NB4 (cell line): ENCODE measurements at regions not wholly inside any gene's neighbourhood (a gene's known extent, or its start where the extent isn't known, plus 50 kb on each side); places are given as distances from the start of the nearest gene placed in this dataset.

Experiments
- DNase-seq: peaks from one replicate; pipeline ENCODE4 v3.0.0; 2010; ENCODE audit warnings: low read depth
- H3K4me3 ChIP-seq: one replicate; pipeline ENCODE4 v1.5.1; 2011; ENCODE audit warnings: mild to moderate bottlenecking, low read depth, low read length, moderate library complexity
- MYC ChIP-seq: IDR thresholded peaks from 2 replicates; pipeline ENCODE4 v1.6.1; 2011; ENCODE audit warnings: low read depth, low read length
- POLR2A ChIP-seq: IDR thresholded peaks from 2 replicates; pipeline ENCODE4 v1.6.1; 2011; ENCODE audit warnings: mild to moderate bottlenecking; ENCODE audit not compliant: insufficient read length; ENCODE audit errors: extremely low read depth
- TF ChIP-seq, protein P1 (sequence below): IDR thresholded peaks from 2 replicates; pipeline ENCODE4 v1.6.1; 2011; ENCODE audit warnings: low read depth, low read length
- TF ChIP-seq, protein P2 (sequence below): IDR thresholded peaks from one replicate; pipeline ENCODE4 v1.5.1; 2012; ENCODE audit warnings: low read depth, low read length

DNA sequence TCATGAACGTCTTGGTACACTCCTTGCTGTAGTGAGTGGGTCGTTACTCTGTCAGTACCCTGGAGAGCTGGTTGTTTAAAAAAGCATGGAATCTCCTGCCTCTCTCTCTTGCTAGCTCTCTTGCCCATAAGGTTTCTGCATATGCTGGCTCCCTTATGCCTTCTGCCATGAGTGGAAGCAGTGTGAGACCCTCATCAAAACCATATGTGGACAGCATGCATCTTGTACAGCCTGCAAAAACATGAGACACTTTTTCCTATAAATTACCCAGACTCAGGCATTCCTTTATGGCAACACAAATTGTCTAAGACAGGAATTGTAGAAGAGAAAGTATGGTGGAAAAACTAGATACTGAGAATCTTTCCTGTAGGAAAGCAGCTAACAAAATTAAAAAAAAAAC lies 516.3 kb downstream of the SLITRK6 start:
- TF ChIP-seq POLR2A (no peak), MYC (no peak)
- TF ChIP-seq, protein P1, sequence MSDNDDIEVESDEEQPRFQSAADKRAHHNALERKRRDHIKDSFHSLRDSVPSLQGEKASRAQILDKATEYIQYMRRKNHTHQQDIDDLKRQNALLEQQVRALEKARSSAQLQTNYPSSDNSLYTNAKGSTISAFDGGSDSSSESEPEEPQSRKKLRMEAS: no peak
- TF ChIP-seq, protein P2, sequence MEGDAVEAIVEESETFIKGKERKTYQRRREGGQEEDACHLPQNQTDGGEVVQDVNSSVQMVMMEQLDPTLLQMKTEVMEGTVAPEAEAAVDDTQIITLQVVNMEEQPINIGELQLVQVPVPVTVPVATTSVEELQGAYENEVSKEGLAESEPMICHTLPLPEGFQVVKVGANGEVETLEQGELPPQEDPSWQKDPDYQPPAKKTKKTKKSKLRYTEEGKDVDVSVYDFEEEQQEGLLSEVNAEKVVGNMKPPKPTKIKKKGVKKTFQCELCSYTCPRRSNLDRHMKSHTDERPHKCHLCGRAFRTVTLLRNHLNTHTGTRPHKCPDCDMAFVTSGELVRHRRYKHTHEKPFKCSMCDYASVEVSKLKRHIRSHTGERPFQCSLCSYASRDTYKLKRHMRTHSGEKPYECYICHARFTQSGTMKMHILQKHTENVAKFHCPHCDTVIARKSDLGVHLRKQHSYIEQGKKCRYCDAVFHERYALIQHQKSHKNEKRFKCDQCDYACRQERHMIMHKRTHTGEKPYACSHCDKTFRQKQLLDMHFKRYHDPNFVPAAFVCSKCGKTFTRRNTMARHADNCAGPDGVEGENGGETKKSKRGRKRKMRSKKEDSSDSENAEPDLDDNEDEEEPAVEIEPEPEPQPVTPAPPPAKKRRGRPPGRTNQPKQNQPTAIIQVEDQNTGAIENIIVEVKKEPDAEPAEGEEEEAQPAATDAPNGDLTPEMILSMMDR: no peak
- no peak overlapping the region for H3K4me3 ChIP-seq
- no peak for DNase-seq

DNA sequence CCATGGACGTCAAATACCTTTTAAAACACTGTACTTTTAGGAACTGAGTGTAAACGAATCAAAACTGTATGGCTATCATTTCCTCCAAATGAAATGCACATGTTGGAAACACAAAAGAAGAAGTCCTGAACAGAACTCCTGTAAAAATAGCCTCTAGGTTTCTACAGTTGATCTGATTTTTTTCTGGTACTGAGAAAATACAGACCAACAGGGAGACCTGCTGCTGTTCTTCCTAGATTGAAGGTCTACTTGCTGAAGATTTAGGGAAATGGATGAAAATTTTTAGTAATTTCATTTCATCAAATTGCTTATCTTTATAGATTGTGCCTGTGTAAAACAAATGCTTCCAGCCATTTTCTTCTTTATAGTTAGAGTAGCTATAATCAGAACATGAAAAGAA lies 520.4 kb downstream of the SLITRK6 start:
- TF ChIP-seq, protein P2: no peak
- TF ChIP-seq POLR2A (no peak), MYC (no peak)
- TF ChIP-seq, protein P1: no peak
- no peak overlapping the region for H3K4me3 ChIP-seq
- DNase-seq: no peak

DNA sequence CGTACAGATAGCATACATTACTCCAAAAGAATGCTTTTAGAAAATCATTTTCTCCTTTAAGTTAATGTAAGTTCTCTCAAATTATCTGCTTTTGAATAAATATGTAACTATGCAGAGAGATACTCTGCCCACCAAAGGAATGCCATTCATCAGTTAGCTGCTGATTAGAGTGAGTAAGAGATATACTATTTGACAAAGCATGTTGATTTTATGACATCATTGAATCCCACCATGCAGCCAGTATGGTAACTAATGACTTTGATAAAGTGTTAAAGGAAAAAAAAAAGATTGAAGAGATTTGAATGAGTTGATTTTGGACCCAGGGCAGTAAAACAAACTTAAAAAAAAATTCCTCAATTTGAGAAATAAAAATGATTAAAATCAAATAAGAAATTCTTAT lies 521.5 kb downstream of the SLITRK6 start:
- DNase-seq: no peak
- no peak overlapping the region for H3K4me3 ChIP-seq
- TF ChIP-seq MYC (no peak), POLR2A (no peak)
- TF ChIP-seq, protein P1: no peak
- TF ChIP-seq, protein P2: no peak

DNA sequence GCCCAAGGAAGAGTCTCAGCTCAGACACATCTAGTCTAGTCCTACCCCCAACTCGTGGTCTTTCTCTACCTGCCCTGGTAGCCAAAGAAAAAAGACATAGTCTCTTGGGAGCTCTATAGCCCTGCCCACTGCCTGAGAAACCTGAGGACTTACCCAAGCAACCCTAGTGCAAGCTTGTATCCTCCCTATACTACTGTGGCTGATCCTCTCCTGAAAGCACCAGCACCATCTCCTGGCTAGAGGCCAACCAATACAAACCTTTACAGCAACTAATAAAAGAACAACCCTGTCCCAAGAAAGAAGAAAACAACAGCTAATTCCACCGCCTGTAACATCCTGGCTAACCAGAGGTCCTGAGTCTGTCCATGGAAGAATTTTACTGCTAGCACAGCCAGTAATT lies 532.4 kb downstream of the SLITRK6 start:
- DNase-seq: no peak
- no peak overlapping the region for H3K4me3 ChIP-seq
- TF ChIP-seq POLR2A (no peak), MYC (no peak)
- TF ChIP-seq, protein P1: no peak
- TF ChIP-seq, protein P2: no peak

DNA sequence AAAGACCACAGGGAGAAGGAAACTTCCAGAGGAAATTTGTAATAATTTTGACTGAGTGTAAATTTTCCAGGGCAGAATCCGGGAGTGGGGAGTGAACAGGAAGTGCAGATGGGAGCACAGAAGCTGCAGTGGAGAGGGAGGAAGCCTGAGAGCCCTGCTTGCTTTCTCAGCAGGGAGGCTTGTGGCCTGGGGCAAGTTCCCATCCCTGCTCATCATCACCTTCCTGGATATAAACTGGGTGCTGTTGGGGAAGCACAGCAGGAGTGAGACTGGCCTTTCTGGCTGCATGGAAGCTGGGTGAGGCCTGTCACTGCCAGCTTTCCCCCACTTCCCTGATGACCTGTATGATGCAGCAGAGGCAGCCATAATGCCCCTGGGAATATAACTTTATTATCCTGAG lies 532.9 kb downstream of the SLITRK6 start:
- TF ChIP-seq MYC (no peak), POLR2A (no peak)
- TF ChIP-seq, protein P2: no peak
- TF ChIP-seq, protein P1: no peak
- H3K4me3 ChIP-seq: no peak overlapping the region
- no peak for DNase-seq

DNA sequence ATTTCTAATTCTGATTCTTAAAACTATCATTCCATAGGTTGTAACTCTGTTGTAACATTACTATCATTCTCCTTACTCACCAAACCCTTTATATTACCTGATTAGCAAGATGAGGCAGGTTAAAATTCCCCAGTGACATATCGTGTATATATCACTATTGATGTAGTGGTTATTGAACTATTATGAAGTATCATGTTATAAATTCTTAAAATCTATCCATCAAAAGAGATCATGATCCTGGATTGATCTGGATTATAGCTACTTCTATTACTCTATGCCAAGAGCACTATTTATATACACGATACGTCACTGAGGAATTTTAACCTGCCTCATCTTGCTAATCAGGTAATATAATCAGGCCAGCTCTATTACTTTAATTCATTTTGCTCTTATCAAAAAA lies 533.9 kb downstream of the SLITRK6 start:
- no peak overlapping the region for H3K4me3 ChIP-seq
- no peak for DNase-seq
- no peak for TF ChIP-seq POLR2A
- TF ChIP-seq, protein P2: no peak
- TF ChIP-seq, protein P1: no peak
- TF ChIP-seq MYC: no peak
